ENCODE measurements at regions not wholly inside any gene's neighbourhood (a gene's known extent, or its start where the extent isn't known, plus 50 kb on each side); places are given as distances from the start of the nearest gene placed in this dataset.

- DNase-seq (ENCODE audit: low read depth in 1 of 2, low spot score in 1 of 2) = peak in 1 of 2 donors; percentile 41
- no peak overlapping the region for H3K27ac ChIP-seq
- H3K27me3 ChIP-seq = no peaks in the 10 kb centered on the region
- H3K36me3 ChIP-seq = no peaks in the 10 kb centered on the region
- no peak overlapping the region for H3K4me3 ChIP-seq
- H3K4me1 ChIP-seq (ENCODE audit: low read depth) = no peaks in the 10 kb centered on the region
- TF ChIP-seq CTCF (IDR thresholded peaks at IDR 0.05; ENCODE audit: low read depth, low read length) = peak; percentile 72
- H3K9me3 ChIP-seq (ENCODE audit: low read depth) = no peaks in the 10 kb centered on the region
These were observed 162.9 kb upstream of the SASH1 start for GRCh38 chr6:148179786-148180185.

GRCh38 chr6:148182378-148182777 is 160.3 kb upstream of the SASH1 start:
- DNase-seq (ENCODE audit: low read depth in 1 of 2, low spot score in 1 of 2) = no peak
- Histone ChIP-seq H3K27me3 (no peaks in the 10 kb centered on the region), H3K4me1 (ENCODE audit: low read depth) (no peaks in the 10 kb centered on the region), H3K9me3 (ENCODE audit: low read depth) (no peaks in the 10 kb centered on the region), H3K4me3 (no peak overlapping the region), H3K36me3 (no peaks in the 10 kb centered on the region), H3K27ac (no peak overlapping the region)
- no peak for TF ChIP-seq CTCF (IDR thresholded peaks at IDR 0.05; ENCODE audit: low read depth, low read length)

GRCh38 chr6:148183776-148184175 is 158.9 kb upstream of the SASH1 start:
- TF ChIP-seq CTCF (IDR thresholded peaks at IDR 0.05; ENCODE audit: low read depth, low read length) = no peak
- H3K4me1 ChIP-seq (ENCODE audit: low read depth) = no peaks in the 10 kb centered on the region
- DNase-seq (ENCODE audit: low read depth in 1 of 2, low spot score in 1 of 2) = no peak
- H3K36me3 ChIP-seq = no peaks in the 10 kb centered on the region
- no peak overlapping the region for H3K4me3 ChIP-seq
- no peaks in the 10 kb centered on the region for H3K27me3 ChIP-seq
- no peak overlapping the region for H3K27ac ChIP-seq
- H3K9me3 ChIP-seq (ENCODE audit: low read depth) = no peaks in the 10 kb centered on the region

- no peak for TF ChIP-seq CTCF (IDR thresholded peaks at IDR 0.05; ENCODE audit: low read depth, low read length)
- H3K36me3 ChIP-seq = no peaks in the 10 kb centered on the region
- no peaks in the 10 kb centered on the region for H3K4me1 ChIP-seq (ENCODE audit: low read depth)
- no peak overlapping the region for H3K4me3 ChIP-seq
- no peaks in the 10 kb centered on the region for H3K9me3 ChIP-seq (ENCODE audit: low read depth)
- no peak for DNase-seq (ENCODE audit: low read depth in 1 of 2, low spot score in 1 of 2)
- no peak overlapping the region for H3K27ac ChIP-seq
- no peaks in the 10 kb centered on the region for H3K27me3 ChIP-seq
These were observed 155.7 kb upstream of the SASH1 start for GRCh38 chr6:148186916-148187315.

GRCh38 chr6:148192310-148192709 is 150.3 kb upstream of the SASH1 start:
- Histone ChIP-seq H3K27me3 (no peaks in the 10 kb centered on the region), H3K4me3 (no peak overlapping the region), H3K9me3 (ENCODE audit: low read depth) (no peaks in the 10 kb centered on the region), H3K4me1 (ENCODE audit: low read depth) (no peaks in the 10 kb centered on the region), H3K27ac (no peak overlapping the region), H3K36me3 (no peaks in the 10 kb centered on the region)
- DNase-seq (ENCODE audit: low read depth in 1 of 2, low spot score in 1 of 2) = peak in 1 of 2 donors; percentile 87
- TF ChIP-seq CTCF (IDR thresholded peaks at IDR 0.05; ENCODE audit: low read depth, low read length) = no peak

Measured in cardiac muscle cell (in vitro differentiated cells and primary cell).